Fibroblast of mammary gland (primary cell): ENCODE measurements at regions not wholly inside any gene's neighbourhood (a gene's known extent, or its start where the extent isn't known, plus 50 kb on each side); places are given as distances from the start of the nearest gene placed in this dataset.
A peak's percentile ranks its signal among the peaks of the same experiment; 100 is the strongest.

ENCODE experiments used
- DNase-seq: peaks from one replicate; pipeline ENCODE4 v3.0.0-alpha.2; 2010; ENCODE audit warnings: low read depth
- H3K4me3 ChIP-seq: 2 replicates; pipeline ENCODE4 v1.5.1; 2011; ENCODE audit warnings: low read depth, mild to moderate bottlenecking, low read length, moderate library complexity; ENCODE audit not compliant: control insufficient read depth
- TF ChIP-seq, protein P1 (sequence below): conservative IDR thresholded peaks from 2 replicates; pipeline ENCODE4 v1.5.1; 2011; ENCODE audit warnings: low read depth, low read length, inconsistent platforms; ENCODE audit not compliant: control insufficient read depth, insufficient read depth

DNA sequence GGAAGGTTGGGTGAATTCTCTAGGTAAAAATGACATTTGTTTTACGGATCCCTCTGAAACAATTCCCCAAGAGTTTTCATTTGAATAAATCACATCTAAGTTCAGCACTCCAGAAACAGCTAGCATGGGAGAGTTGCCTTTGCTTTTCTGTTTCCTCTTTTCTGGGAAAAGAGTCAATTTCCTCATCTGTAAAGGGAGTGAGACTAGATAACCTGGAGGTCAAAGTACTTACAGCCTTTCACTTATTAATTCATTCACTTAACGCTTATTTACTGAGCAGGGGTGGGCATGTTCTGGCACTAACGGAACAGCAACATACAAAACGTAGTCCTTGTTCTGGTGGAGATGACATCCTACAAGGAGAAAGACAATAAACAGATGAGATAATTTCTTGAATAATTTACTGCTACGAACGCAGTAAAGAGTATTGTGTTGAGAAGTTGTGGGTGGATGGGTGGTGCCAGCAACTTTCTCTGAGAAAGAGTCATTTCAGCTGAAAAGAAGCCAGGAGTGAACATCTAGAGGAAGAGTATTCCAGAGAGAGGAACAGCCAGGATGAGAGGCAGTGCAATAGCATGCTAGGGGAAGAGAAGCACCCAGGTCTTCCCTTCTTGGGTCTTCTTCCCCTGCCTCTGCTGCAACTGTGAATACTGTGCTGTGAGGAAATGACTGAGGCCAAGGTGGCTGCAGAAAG, 335.6 kb downstream of the ZSWIM6 start:
- peak; percentile 35 for DNase-seq
- TF ChIP-seq, protein P1, sequence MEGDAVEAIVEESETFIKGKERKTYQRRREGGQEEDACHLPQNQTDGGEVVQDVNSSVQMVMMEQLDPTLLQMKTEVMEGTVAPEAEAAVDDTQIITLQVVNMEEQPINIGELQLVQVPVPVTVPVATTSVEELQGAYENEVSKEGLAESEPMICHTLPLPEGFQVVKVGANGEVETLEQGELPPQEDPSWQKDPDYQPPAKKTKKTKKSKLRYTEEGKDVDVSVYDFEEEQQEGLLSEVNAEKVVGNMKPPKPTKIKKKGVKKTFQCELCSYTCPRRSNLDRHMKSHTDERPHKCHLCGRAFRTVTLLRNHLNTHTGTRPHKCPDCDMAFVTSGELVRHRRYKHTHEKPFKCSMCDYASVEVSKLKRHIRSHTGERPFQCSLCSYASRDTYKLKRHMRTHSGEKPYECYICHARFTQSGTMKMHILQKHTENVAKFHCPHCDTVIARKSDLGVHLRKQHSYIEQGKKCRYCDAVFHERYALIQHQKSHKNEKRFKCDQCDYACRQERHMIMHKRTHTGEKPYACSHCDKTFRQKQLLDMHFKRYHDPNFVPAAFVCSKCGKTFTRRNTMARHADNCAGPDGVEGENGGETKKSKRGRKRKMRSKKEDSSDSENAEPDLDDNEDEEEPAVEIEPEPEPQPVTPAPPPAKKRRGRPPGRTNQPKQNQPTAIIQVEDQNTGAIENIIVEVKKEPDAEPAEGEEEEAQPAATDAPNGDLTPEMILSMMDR, result no peak
- H3K4me3 ChIP-seq, result no peak overlapping the region

- TF ChIP-seq, protein P1, result no peak
- DNase-seq, result no peak
- H3K4me3 ChIP-seq, result no peak overlapping the region
Observed at GRCh38 chr5:61669531-61669930, 337.5 kb downstream of the ZSWIM6 start.

DNA sequence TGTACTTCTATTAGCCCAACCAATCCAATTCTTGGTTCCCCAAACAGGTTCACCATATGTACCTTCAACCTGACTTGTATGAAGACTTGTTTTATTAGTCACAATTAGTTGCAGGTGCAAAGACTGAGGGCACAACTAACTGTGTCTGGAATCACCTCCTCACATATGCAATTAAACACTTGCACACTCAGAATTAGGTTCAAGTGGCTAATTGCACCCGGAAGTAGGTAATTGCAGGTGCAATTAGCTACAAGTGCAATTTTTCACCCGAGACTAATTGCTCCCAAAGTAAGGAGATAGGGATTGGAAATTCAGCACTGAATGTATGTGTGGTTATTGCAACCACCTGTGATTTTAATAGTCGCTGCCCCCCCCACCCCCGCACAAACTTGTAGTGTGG, 338.9 kb downstream of the ZSWIM6 start:
- no peak overlapping the region for H3K4me3 ChIP-seq
- TF ChIP-seq, protein P1, result no peak
- no peak for DNase-seq

DNA sequence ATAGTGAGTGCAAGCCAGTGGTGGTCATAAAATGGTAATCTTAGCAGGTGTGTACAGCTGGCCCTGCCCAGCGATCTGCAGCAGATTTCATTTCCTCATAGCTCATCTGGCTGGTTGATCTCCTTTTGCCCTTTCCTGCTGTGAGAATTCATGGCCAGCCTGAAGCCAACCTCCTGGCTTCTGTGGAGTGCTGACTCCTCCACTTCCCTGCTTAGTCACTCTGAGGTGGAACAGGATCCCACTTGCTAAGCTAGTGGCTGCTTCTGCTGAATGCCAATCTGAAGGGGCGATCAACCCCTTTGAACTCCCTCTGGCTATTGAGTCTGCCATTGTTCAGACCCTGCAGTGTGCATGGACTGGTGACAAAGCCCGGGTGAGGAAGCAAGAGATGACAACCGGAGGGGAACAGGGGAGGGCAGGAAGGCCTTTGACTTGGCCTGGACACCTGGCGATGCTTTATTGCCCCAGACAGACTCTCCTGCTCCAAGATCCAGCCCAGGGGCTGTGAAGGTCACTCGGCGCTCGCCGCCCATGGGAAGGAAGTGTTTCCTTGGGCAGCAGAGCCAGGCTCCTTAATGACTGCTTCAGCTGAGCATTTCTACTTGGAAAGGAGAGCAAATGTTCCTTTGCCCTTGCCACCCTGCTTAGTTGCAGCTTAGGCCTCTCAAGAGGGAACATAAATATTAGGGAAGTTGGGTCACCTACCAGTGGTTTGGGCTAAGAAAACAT, 341.1 kb downstream of the ZSWIM6 start:
- TF ChIP-seq, protein P1, result no peak
- H3K4me3 ChIP-seq, result no peak overlapping the region
- DNase-seq, result peak; percentile 31

GRCh38 chr5:61674378-61674777, 342.3 kb downstream of the ZSWIM6 start:
- no peak for DNase-seq
- TF ChIP-seq, protein P1, result no peak
- no peak overlapping the region for H3K4me3 ChIP-seq

DNA sequence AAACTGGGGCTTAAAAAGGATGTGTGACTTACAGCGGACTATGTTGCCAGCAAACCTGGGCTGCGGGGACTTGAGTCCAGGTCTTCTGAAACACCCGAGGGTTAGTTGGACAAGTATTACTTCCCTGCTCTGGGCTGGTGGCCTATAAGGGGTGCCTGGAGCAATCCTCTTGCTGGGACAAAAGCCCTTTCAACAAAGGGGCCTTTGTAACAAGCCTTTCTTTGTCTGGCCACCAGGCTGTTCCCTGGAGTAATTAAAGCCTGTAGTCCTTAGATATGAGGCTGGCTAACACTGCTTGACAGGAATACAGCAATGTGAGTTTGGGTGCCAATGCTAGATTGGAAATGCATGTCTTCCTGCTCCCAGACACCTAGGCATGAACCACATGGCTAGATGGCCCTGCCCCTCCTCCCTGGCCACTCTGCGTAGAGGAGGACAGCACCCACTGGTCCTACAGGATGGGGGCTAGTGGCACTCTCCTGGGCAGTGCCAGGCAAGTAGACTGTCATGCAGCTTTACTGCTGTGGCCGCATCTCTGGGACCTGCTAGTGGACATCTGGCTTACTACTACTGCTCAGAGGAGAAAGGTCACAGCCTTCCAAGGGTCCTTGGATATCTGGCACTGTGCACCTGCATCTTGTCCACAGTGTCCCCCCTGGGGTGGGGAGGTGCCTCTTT, 343.1 kb downstream of the ZSWIM6 start:
- TF ChIP-seq, protein P1, result no peak

More for the DNA sequence above, 343.1 kb downstream of the ZSWIM6 start:
- no peak overlapping the region for H3K4me3 ChIP-seq
- DNase-seq, result no peak
